HEK293T (cell line): ENCODE measurements at regions not wholly inside any gene's neighbourhood (a gene's known extent, or its start where the extent isn't known, plus 50 kb on each side); places are given as distances from the start of the nearest gene placed in this dataset.

Source experiments
- CTCF ChIA-PET: fragments of 350-600 bp; formaldehyde crosslinking; extraction: SDS; loops from one replicate; lab custom pipeline; 2021; ENCODE audit warnings: antibody characterized with exemption, inconsistent platforms; lab: Yijun Ruan, JAX
- POLR2A ChIA-PET: fragments of 350-600 bp; formaldehyde crosslinking; extraction: SDS; loops from one replicate; lab custom pipeline; 2020; ENCODE audit warnings: antibody characterized with exemption, inconsistent platforms; lab: Yijun Ruan, JAX
- DNase-seq: peaks from one replicate; pipeline ENCODE4 v3.0.0; 2012; ENCODE audit warnings: mixed read lengths; ENCODE audit errors: extremely low spot score
- ARNT ChIP-seq: fragments of 450-650 bp; IDR thresholded peaks from 2 replicates; pipeline ENCODE4 v1.6.1; 2017; ENCODE audit warnings: mild to moderate bottlenecking
- BHLHE40 ChIP-seq: fragments of 450-650 bp; IDR thresholded peaks from 2 replicates; pipeline ENCODE4 v1.6.1; 2016; ENCODE audit warnings: mild to moderate bottlenecking, moderate library complexity, borderline replicate concordance
- CTBP1 ChIP-seq: fragments of 450-650 bp; IDR thresholded peaks from 2 replicates; pipeline ENCODE4 v1.6.1; 2016; ENCODE audit warnings: borderline replicate concordance
- ELF4 ChIP-seq: fragments of 450-650 bp; IDR thresholded peaks from 2 replicates; pipeline ENCODE4 v1.6.1; 2017; ENCODE audit warnings: antibody characterized with exemption
- FOXA1 ChIP-seq: fragments of 450-650 bp; IDR thresholded peaks from 2 replicates; pipeline ENCODE4 v1.6.1; 2016; ENCODE audit warnings: mild to moderate bottlenecking
- FOXK2 ChIP-seq: fragments of 450-650 bp; IDR thresholded peaks from 2 replicates; pipeline ENCODE4 v1.6.1; 2016; ENCODE audit warnings: mild to moderate bottlenecking
- FOXM1 ChIP-seq: fragments of 450-650 bp; IDR thresholded peaks from 2 replicates; pipeline ENCODE4 v1.6.1; 2017; ENCODE audit warnings: mild to moderate bottlenecking, borderline replicate concordance
- HDGF ChIP-seq: fragments of 450-650 bp; IDR thresholded peaks from 2 replicates; pipeline ENCODE4 v1.6.1; 2017; ENCODE audit warnings: antibody characterized with exemption, borderline replicate concordance
- L3MBTL2 ChIP-seq: fragments of 450-650 bp; conservative IDR thresholded peaks from 2 replicates; pipeline ENCODE4 v1.6.1; 2016; ENCODE audit warnings: mild to moderate bottlenecking
- LEF1 ChIP-seq: fragments of 450-650 bp; IDR thresholded peaks from 2 replicates; pipeline ENCODE4 v1.6.1; 2017; ENCODE audit warnings: mild to moderate bottlenecking, borderline replicate concordance
- NFRKB ChIP-seq: fragments of 450-650 bp; IDR thresholded peaks from 2 replicates; pipeline ENCODE4 v1.6.1; 2016; ENCODE audit warnings: mild to moderate bottlenecking, moderate library complexity
- SP1 ChIP-seq: fragments of 450-650 bp; IDR thresholded peaks from 2 replicates; pipeline ENCODE4 v1.6.1; 2017
- SUZ12 ChIP-seq: fragments of 450-650 bp; IDR thresholded peaks from 2 replicates; pipeline ENCODE4 v1.6.1; 2016; ENCODE audit warnings: mild to moderate bottlenecking
- TARDBP ChIP-seq: fragments of 450-650 bp; IDR thresholded peaks from 2 replicates; pipeline ENCODE4 v1.6.1; 2016
- ZNF384 ChIP-seq: fragments of 450-650 bp; IDR thresholded peaks from 2 replicates; pipeline ENCODE4 v1.6.1; 2016
- TF ChIP-seq, protein P1 (sequence below): fragments of 450-650 bp; IDR thresholded peaks from 2 replicates; pipeline ENCODE4 v1.6.1; 2016

DNA sequence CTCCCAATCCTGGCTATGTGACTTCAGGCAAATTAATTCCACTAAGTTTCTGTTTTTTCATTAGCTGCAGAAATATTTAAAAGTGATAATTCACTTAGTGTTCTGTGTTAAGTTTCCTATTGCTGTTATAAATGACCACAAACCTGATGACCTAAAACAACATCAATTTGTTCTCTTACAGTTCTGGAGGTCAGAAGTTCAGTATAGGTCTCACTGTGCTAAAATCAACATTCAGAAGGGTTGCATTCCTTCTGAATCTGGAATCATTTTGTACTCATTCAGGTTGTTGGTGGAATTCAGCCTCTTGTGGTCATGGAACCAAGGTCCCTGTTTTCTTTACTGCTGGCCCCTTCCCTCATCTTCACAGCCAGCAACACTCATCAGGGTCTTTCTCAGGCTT is 254.1 kb downstream of the CNTN3 start:
- TF ChIP-seq FOXA1 (no peak), LEF1 (no peak), FOXM1 (no peak), FOXK2 (no peak), HDGF (no peak), NFRKB (no peak), L3MBTL2 (no peak), CTBP1 (no peak), ELF4 (no peak), SP1 (no peak), ARNT (no peak), SUZ12 (no peak), TARDBP (no peak), ZNF384 (no peak), BHLHE40 (no peak)
- TF ChIP-seq, protein P1, sequence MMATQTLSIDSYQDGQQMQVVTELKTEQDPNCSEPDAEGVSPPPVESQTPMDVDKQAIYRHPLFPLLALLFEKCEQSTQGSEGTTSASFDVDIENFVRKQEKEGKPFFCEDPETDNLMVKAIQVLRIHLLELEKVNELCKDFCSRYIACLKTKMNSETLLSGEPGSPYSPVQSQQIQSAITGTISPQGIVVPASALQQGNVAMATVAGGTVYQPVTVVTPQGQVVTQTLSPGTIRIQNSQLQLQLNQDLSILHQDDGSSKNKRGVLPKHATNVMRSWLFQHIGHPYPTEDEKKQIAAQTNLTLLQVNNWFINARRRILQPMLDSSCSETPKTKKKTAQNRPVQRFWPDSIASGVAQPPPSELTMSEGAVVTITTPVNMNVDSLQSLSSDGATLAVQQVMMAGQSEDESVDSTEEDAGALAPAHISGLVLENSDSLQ = no peak
- ChIA-PET POLR2A (no interaction called here), CTCF (no interaction called here)
- no peak for DNase-seq

DNA sequence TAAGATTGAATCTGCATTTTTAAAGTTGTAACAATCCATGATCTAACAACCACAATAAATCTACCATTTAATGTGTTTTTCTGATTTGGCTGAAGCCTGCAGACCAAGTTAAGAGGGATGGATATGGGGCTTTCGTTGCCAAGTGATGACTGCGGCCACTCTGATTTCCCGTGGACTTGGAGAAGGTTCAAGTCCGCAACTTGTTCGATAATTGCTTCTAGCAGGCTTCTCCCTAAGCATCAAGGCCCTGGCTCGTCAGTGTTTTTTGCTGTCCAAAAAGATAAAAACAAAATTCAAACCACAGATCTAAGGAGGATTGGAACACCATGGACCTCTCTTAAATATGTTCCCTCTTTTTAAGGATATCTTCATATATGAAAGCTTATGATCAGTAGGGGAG is 256.6 kb downstream of the CNTN3 start:
- POLR2A ChIA-PET = no interaction called here
- CTCF ChIA-PET = no interaction called here
- DNase-seq = no peak
- no peak for TF ChIP-seq ZNF384
- TF ChIP-seq TARDBP = no peak
- TF ChIP-seq HDGF = no peak
- no peak for TF ChIP-seq L3MBTL2
- TF ChIP-seq, protein P1 = no peak
- no peak for TF ChIP-seq ARNT

DNA sequence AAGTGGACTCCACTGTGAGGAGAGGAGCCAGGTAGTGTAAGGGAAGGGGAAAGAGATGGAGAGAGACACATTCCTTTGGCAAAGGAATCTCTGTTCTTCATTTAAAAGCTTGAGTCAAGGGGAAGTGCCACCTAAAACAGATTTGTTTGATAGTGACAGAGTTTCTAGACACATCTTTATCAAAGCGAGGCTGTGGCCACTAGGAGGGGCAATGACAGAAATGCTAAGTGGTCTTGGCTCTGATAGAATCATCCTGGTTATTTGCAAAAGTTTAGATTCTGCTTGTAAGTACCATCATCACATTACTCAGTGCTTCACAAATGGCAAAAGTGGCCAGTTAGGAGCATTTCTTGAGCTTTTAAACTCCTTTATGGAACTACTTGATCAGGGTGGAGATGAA is 261.4 kb downstream of the CNTN3 start:
- TF ChIP-seq SUZ12 (no peak), HDGF (no peak), FOXM1 (no peak), L3MBTL2 (no peak), ELF4 (no peak), ARNT (no peak), ZNF384 (no peak), SP1 (no peak), CTBP1 (no peak), NFRKB (no peak), FOXA1 (no peak), FOXK2 (no peak), LEF1 (no peak), BHLHE40 (no peak), TARDBP (no peak)
- TF ChIP-seq, protein P1 = no peak
- no peak for DNase-seq
- ChIA-PET CTCF (no interaction called here), POLR2A (no interaction called here)

DNA sequence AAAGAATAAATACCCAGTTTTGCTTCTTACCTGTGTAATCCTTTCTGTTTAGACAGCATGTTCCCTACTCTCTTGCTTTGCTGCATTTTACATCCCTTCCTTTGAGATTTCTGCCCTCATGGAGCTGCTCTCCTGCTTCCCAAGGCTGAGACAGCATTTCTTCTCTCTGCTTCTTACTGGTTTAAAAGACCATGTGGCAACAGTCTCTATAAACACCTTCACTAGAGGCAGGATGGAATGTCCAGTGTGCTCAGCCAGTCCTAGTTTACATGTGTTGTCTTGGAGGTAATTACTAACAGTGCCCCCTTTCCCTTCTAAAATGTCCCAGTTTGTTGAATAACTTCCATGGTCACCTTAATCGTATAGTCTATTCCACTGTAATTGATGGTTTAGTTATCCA is 262.3 kb downstream of the CNTN3 start:
- DNase-seq = no peak
- ChIA-PET POLR2A (no interaction called here), CTCF (no interaction called here)
- TF ChIP-seq SUZ12 = no peak
- no peak for TF ChIP-seq FOXA1
- no peak for TF ChIP-seq CTBP1
- TF ChIP-seq LEF1 = no peak

DNA sequence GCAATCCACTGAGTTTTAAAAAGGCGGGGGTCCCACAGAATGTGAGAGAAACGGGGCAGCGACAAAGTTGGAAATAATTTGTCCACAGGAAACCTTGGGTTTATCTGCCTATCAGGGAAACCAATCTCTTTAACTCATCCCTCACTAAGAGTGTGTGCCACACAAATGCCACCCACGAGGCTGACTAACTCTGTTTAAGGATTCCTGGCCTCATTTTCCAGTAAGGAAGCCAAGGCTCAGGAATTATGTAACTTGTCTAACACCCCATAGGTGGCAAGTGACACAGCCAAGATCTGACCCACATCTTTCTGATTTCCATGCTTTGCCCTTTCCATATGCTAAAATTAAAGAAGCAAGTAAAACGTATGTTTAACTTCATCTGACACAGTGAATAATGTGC is 263.2 kb downstream of the CNTN3 start:
- DNase-seq = no peak
- POLR2A ChIA-PET = no interaction called here
- CTCF ChIA-PET = no interaction called here
- no peak for TF ChIP-seq NFRKB
- no peak for TF ChIP-seq HDGF
- TF ChIP-seq ZNF384 = no peak
- TF ChIP-seq ARNT = no peak
- TF ChIP-seq FOXA1 = no peak
- no peak for TF ChIP-seq SUZ12
- TF ChIP-seq FOXK2 = no peak
- no peak for TF ChIP-seq SP1
- TF ChIP-seq, protein P1 = no peak
- no peak for TF ChIP-seq TARDBP
- TF ChIP-seq BHLHE40 = no peak
- no peak for TF ChIP-seq CTBP1
- no peak for TF ChIP-seq FOXM1
- TF ChIP-seq LEF1 = no peak
- TF ChIP-seq ELF4 = no peak

DNA sequence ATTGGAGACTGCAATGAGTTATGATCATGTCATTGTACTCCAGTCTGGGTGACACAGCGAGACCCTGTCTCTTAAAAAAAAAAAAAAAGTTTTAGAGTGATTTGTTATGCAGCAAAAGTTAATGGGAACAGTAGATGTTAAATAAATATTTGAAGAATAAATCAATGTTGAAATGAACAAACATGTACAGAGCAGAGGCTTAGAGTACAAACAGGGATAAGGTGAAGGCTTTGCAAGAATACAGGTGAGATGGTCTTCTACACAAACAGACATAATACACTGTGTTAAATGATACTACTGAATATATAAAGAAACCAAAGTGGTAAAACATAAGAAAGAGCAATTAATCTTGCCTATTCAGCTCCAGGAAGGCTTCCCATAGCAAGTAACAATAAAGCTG is 265.4 kb downstream of the CNTN3 start:
- ChIA-PET CTCF (no interaction called here), POLR2A (no interaction called here)
- DNase-seq = no peak
- TF ChIP-seq ZNF384 (no peak), LEF1 (no peak), L3MBTL2 (no peak), ELF4 (no peak), HDGF (no peak), TARDBP (no peak), NFRKB (no peak), SUZ12 (no peak), FOXA1 (no peak), BHLHE40 (no peak), FOXM1 (no peak), SP1 (no peak), FOXK2 (no peak), CTBP1 (no peak)
- TF ChIP-seq, protein P1 = no peak
